SK-N-SH treated with all-trans-retinoic acid at 6 μM for 48 hours (cell line): ENCODE measurements at regions not wholly inside any gene's neighbourhood (a gene's known extent, or its start where the extent isn't known, plus 50 kb on each side); places are given as distances from the start of the nearest gene placed in this dataset.

Source experiments
- ATAC-seq: fragments of 200-7000 bp; cut with Tn5 transposase; 3 replicates; pipeline ENCODE4 v1.9.1; 2020; ENCODE audit warnings: mild to moderate bottlenecking, moderate library complexity
- ARNTL ChIP-seq: fragments of 450-650 bp; formaldehyde crosslinking; IDR thresholded peaks from 2 replicates; pipeline ENCODE4 v1.5.0; 2020; ENCODE audit warnings: low read depth, mild to moderate bottlenecking, moderate library complexity, borderline replicate concordance
- BACH2 ChIP-seq: fragments of 250-450 bp; sonication (Bioruptor Pico); IDR thresholded peaks from 2 replicates; pipeline ENCODE4 v1.9.0; 2021; ENCODE audit warnings: mild to moderate bottlenecking, borderline replicate concordance
- CREB5 ChIP-seq: fragments of 250-450 bp; sonication (Bioruptor Pico); IDR thresholded peaks from 2 replicates; pipeline ENCODE4 v1.5.1; 2020; ENCODE audit warnings: low read depth, mild to moderate bottlenecking, moderate library complexity
- CSRNP3 ChIP-seq: fragments of 250-450 bp; sonication (Bioruptor Pico); IDR thresholded peaks from 2 replicates; pipeline ENCODE4 v1.5.1; 2021; ENCODE audit warnings: mild to moderate bottlenecking, moderate library complexity
- GLIS3 ChIP-seq: fragments of 250-450 bp; sonication (Bioruptor Pico); IDR thresholded peaks from 2 replicates; pipeline ENCODE4 v1.5.0; 2020; ENCODE audit warnings: mild to moderate bottlenecking, moderate library complexity
- ISL1 ChIP-seq: fragments of 250-450 bp; sonication (Bioruptor Pico); IDR thresholded peaks from 2 replicates; pipeline ENCODE4 v2.1.2; 2022; ENCODE audit warnings: mild to moderate bottlenecking, moderate library complexity
- OSR1 ChIP-seq: fragments of 250-450 bp; sonication (Bioruptor Pico); IDR thresholded peaks from 2 replicates; pipeline ENCODE4 v1.8.0; 2022; ENCODE audit warnings: moderate library complexity, mild to moderate bottlenecking, inconsistent platforms
- PATZ1 ChIP-seq: fragments of 250-450 bp; sonication (Bioruptor Pico); IDR thresholded peaks from 2 replicates; pipeline ENCODE4 v1.8.0; 2020; ENCODE audit warnings: mild to moderate bottlenecking, moderate library complexity, borderline replicate concordance
- POU6F1 ChIP-seq: fragments of 250-450 bp; sonication (Bioruptor Pico); IDR thresholded peaks from 2 replicates; pipeline ENCODE4 v1.8.0; 2021; ENCODE audit warnings: low read depth, mild to moderate bottlenecking, moderate library complexity, borderline replicate concordance
- PPARA ChIP-seq: fragments of 250-450 bp; sonication (Bioruptor Pico); IDR thresholded peaks from 2 replicates; pipeline ENCODE4 v1.5.0; 2020; ENCODE audit warnings: mild to moderate bottlenecking, borderline replicate concordance
- RARB ChIP-seq: fragments of 250-450 bp; sonication (Bioruptor Pico); IDR thresholded peaks from 2 replicates; pipeline ENCODE4 v1.8.0; 2021; ENCODE audit warnings: mild to moderate bottlenecking, moderate library complexity
- SNAI2 ChIP-seq: fragments of 250-450 bp; sonication (Bioruptor Pico); IDR thresholded peaks from 2 replicates; pipeline ENCODE4 v1.5.0; 2020; ENCODE audit warnings: mild to moderate bottlenecking, moderate library complexity
- TCF4 ChIP-seq: fragments of 250-450 bp; sonication (Bioruptor Pico); IDR thresholded peaks from 2 replicates; pipeline ENCODE4 v1.8.0; 2021; ENCODE audit warnings: mild to moderate bottlenecking, moderate library complexity, borderline replicate concordance
- TSHZ2 ChIP-seq: fragments of 250-450 bp; sonication (Bioruptor Pico); IDR thresholded peaks from 2 replicates; pipeline ENCODE4 v1.5.0; 2020; ENCODE audit warnings: mild to moderate bottlenecking, moderate library complexity
- ZC3H10 ChIP-seq: fragments of 250-450 bp; sonication (Bioruptor Pico); IDR thresholded peaks from 2 replicates; pipeline ENCODE4 v1.5.1; 2021; ENCODE audit warnings: mild to moderate bottlenecking, moderate library complexity
- ZFP3 ChIP-seq: fragments of 250-450 bp; sonication (Bioruptor Pico); IDR thresholded peaks from 2 replicates; pipeline ENCODE4 v1.5.0; 2020; ENCODE audit warnings: mild to moderate bottlenecking, moderate library complexity
- ZNF8 ChIP-seq: fragments of 450-650 bp; formaldehyde crosslinking; IDR thresholded peaks from 2 replicates; pipeline ENCODE4 v1.5.0; 2020; ENCODE audit warnings: mild to moderate bottlenecking, moderate library complexity

GRCh38 chr20:24791953-24792352, 157.1 kb upstream of the CST7 start:
- no peak for ATAC-seq
- no peak for TF ChIP-seq GLIS3
- no peak for TF ChIP-seq TCF4
- no peak for TF ChIP-seq PPARA
- no peak for TF ChIP-seq CSRNP3
- TF ChIP-seq ARNTL (CRISPR knock-in tag) = no peak
- no peak for TF ChIP-seq PATZ1 (CRISPR knock-in tag)
- no peak for TF ChIP-seq TSHZ2
- no peak for TF ChIP-seq CREB5 (CRISPR knock-in tag)
- no peak for TF ChIP-seq ZC3H10 (CRISPR knock-in tag)
- no peak for TF ChIP-seq ISL1 (CRISPR knock-in tag)
- no peak for TF ChIP-seq OSR1 (CRISPR knock-in tag)
- TF ChIP-seq ZFP3 (CRISPR knock-in tag) = no peak
- no peak for TF ChIP-seq SNAI2 (CRISPR knock-in tag)
- TF ChIP-seq ZNF8 (CRISPR knock-in tag) = no peak
- TF ChIP-seq RARB (CRISPR knock-in tag) = no peak

GRCh38 chr20:24792641-24793495, 156.2 kb upstream of the CST7 start:
- no peak for TF ChIP-seq ZC3H10 (CRISPR knock-in tag)
- no peak for TF ChIP-seq CSRNP3
- TF ChIP-seq GLIS3 = no peak
- no peak for TF ChIP-seq OSR1 (CRISPR knock-in tag)
- TF ChIP-seq SNAI2 (CRISPR knock-in tag) = no peak
- TF ChIP-seq BACH2 (CRISPR knock-in tag) = no peak
- no peak for TF ChIP-seq ISL1 (CRISPR knock-in tag)
- no peak for TF ChIP-seq ZFP3 (CRISPR knock-in tag)
- TF ChIP-seq RARB (CRISPR knock-in tag) = no peak
- no peak for ATAC-seq

GRCh38 chr20:24795436-24795835, 153.6 kb upstream of the CST7 start:
- no peak for TF ChIP-seq POU6F1 (CRISPR knock-in tag)
- TF ChIP-seq RARB (CRISPR knock-in tag) = no peak
- ATAC-seq = no peak
